Activated CD4-positive, alpha-beta T cell treated with anti-CD3 and anti-CD28 coated beads for 36 hours (primary cell): ENCODE measurements at regions not wholly inside any gene's neighbourhood (a gene's known extent, or its start where the extent isn't known, plus 50 kb on each side); places are given as distances from the start of the nearest gene placed in this dataset.
"Not testable (repeated sequence)": the region's sequence is repeated elsewhere in the genome, so short reads cannot be mapped to it uniquely, and the experiment has no call there.

ENCODE experiments used
- ATAC-seq: fragments of 200-7000 bp; cut with Tn5 transposase; one replicate; pipeline ENCODE4 v1.10.0; 2021; ENCODE audit warnings: mild to moderate bottlenecking, moderate library complexity
- CTCF ChIA-PET: fragments of 350-600 bp; sonication (Branson Sonifier 250); formaldehyde crosslinking; loops from one replicate; lab custom pipeline; 2021; ENCODE audit warnings: antibody characterized with exemption; lab: Charles Lee
- POLR2A ChIA-PET: fragments of 350-600 bp; sonication (Branson Sonifier 250); formaldehyde crosslinking; loops from one replicate; lab custom pipeline; 2021; ENCODE audit warnings: antibody characterized with exemption, inconsistent platforms; lab: Charles Lee
- DNase-seq: peaks from one replicate; pipeline ENCODE4 v3.0.0-alpha.2; 2020
- H3K27ac Mint-ChIP-seq: one replicate; pipeline ENCODE4 v1.8.0; 2021; ENCODE audit warnings: mixed read lengths
- H3K27me3 Mint-ChIP-seq: one replicate; pipeline ENCODE4 v1.8.0; 2021; ENCODE audit warnings: mixed read lengths
- H3K36me3 Mint-ChIP-seq: one replicate; pipeline ENCODE4 v1.8.0; 2021; ENCODE audit warnings: low read depth, mixed read lengths
- H3K4me1 Mint-ChIP-seq: one replicate; pipeline ENCODE4 v1.8.0; 2021; ENCODE audit warnings: mixed read lengths
- H3K4me3 Mint-ChIP-seq: one replicate; pipeline ENCODE4 v1.8.0; 2021; ENCODE audit warnings: mild to moderate bottlenecking, moderate library complexity, mixed read lengths
- H3K9me3 Mint-ChIP-seq: one replicate; pipeline ENCODE4 v1.8.0; 2021; ENCODE audit warnings: low read depth, mixed read lengths
- intact Hi-C, 2 experiments: fragments of 100-400 bp; cut with DNase I in 1 of 2; cut with micrococcal nuclease in 1 of 2; formaldehyde crosslinking; loops; one replicate each; pipeline versions ENCODE4 v1.14.2 to v1.15.1; 2022 to 2024; cut with DNase I, micrococcal nuclease

GRCh38 chr14:89700801-89701200 lies 253.7 kb downstream of the EFCAB11 start:
- Mint-ChIP-seq H3K36me3 (peaks cover 6% of the 10 kb centered on the region), H3K9me3 (peaks cover 16% of the 10 kb centered on the region), H3K27ac (no peak overlapping the region), H3K4me1 (peaks cover 44% of the 10 kb centered on the region), H3K4me3 (peak overlapping the region; percentile 65), H3K27me3 (no peaks in the 10 kb centered on the region)
- no peak for ATAC-seq
- ChIA-PET CTCF (interaction anchor here (0.5 to 1.1 kb wide), 4 partner anchors 21 to 147 kb away, joined by 3 to 4 read pairs (median 4); no protein-coding TSS in a partner anchor), POLR2A (interaction anchor here (0.6 kb wide), 1 partner anchor 10 kb away, joined by 5 read pairs; no protein-coding TSS in a partner anchor)
- DNase-seq: no peak
- intact Hi-C loops: loop anchor here (1.0 to 5.0 kb wide), 9 partner anchors 20 to 334 kb away; partner anchors contain the start of genes FOXN3 (in 1 of the 2) and TDP1 (in 1 of the 2)

- DNase-seq: no peak
- Mint-ChIP-seq H3K36me3 (peaks cover 6% of the 10 kb centered on the region), H3K27me3 (no peaks in the 10 kb centered on the region), H3K4me1 (peaks cover 41% of the 10 kb centered on the region), H3K27ac (no peak overlapping the region), H3K4me3 (no peak overlapping the region), H3K9me3 (peaks cover 16% of the 10 kb centered on the region)
- intact Hi-C loops: no loop called here
- ChIA-PET CTCF (interaction anchor here (0.7 to 1.0 kb wide), 3 partner anchors 57 to 645 kb away, joined by 3 read pairs; no protein-coding TSS in a partner anchor), POLR2A (no interaction called here)
- ATAC-seq: no peak
Observed at GRCh38 chr14:89699071-89699470, 255.5 kb downstream of the EFCAB11 start.

DNA sequence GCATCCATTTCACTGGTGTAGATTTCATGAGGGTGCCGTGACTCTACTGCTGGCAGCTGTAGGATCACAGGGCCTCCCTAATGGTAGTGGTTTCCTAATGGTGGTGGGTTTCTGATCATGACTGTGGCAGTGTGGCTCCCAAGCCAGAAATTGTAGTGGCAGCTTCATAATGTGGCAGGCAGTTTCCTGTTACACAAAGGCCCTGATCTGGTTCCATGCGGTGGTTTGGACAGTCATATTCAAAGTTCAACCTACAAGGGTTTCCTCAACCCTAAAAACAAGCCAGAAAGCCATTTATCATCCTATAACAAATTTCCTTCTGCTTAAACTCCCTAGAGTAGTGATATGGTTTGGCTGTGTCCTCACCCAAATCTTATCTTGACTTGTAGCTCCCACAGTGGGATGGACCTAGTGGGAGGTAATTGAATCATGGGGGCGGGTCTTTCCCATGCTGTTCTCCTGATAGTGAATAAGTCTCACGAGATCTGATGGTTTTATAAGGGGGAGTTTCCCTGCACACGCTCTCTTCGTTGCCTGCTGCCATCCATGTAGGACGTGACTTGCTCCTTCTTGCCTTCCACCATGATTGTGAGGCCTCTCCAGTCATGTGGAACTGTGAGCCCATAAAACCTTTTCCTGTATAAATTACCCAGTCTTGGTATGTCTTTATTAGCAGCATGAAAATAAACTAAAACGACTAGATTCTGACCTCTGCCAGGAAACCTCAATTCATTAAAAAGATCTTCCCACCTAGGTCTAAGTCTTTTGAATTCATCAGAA lies 257.1 kb downstream of the EFCAB11 start:
- DNase-seq (peak; percentile 43), ATAC-seq (peak; percentile 28)
- CTCF ChIA-PET: interaction anchor here (0.6 kb wide), 1 partner anchor 280 kb away, joined by 3 read pairs; no protein-coding TSS in a partner anchor
- H3K27me3 Mint-ChIP-seq: no peaks in the 10 kb centered on the region
- H3K4me1 Mint-ChIP-seq: peaks cover 25% of the 10 kb centered on the region
- intact Hi-C loops: no loop called here
- no peak overlapping the region for H3K4me3 Mint-ChIP-seq
- H3K27ac Mint-ChIP-seq: peak overlapping the region; percentile 32
- peaks cover 5% of the 10 kb centered on the region for H3K9me3 Mint-ChIP-seq
- POLR2A ChIA-PET: no interaction called here
- H3K36me3 Mint-ChIP-seq: peaks cover 2% of the 10 kb centered on the region

DNA sequence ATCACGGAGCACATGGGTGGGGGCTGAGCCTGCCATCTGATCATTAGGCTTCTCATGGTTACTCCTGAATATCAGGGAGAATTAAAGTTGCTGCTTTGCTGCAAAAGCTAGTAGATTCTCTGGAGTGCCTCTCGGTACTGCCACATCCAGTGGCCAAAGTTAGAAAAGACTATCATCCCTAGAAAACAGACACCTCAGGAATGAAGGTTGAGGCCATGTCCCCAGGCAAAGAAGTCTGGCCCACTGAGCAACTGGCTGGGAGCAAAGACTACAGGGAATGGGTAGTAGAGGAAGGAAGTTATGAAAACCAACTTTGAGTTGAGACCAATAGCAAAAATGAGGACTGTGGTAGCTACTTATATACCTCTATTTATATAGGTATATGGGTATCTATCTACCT lies 258.7 kb downstream of the EFCAB11 start:
- ATAC-seq (no peak), DNase-seq (no peak)
- Mint-ChIP-seq H3K27me3 (no peaks in the 10 kb centered on the region), H3K4me1 (peaks cover 15% of the 10 kb centered on the region), H3K9me3 (peaks cover 5% of the 10 kb centered on the region), H3K27ac (no peak overlapping the region), H3K36me3 (peaks cover 2% of the 10 kb centered on the region), H3K4me3 (no peak overlapping the region)
- ChIA-PET CTCF (interaction anchor here (0.6 kb wide), 1 partner anchor 11 kb away, joined by 4 read pairs; no protein-coding TSS in a partner anchor), POLR2A (interaction anchor here (1.9 kb wide), 1 partner anchor 266 kb away, joined by 5 read pairs; no protein-coding TSS in a partner anchor)
- intact Hi-C loops: no loop called here

- Mint-ChIP-seq H3K36me3 (peaks cover 12% of the 10 kb centered on the region), H3K9me3 (peaks cover 15% of the 10 kb centered on the region), H3K4me3 (no peak overlapping the region), H3K4me1 (peaks cover 7% of the 10 kb centered on the region), H3K27ac (no peak overlapping the region), H3K27me3 (no peaks in the 10 kb centered on the region)
- ATAC-seq (no peak), DNase-seq (no peak)
- CTCF ChIA-PET: no interaction called here
- intact Hi-C loops: no loop called here
- POLR2A ChIA-PET: no interaction called here
Observed at GRCh38 chr14:89690139-89690538, 264.4 kb downstream of the EFCAB11 start.

GRCh38 chr14:89689711-89690110 lies 264.8 kb downstream of the EFCAB11 start:
- H3K4me3 Mint-ChIP-seq, DNase-seq, CTCF ChIA-PET, POLR2A ChIA-PET, H3K4me1 Mint-ChIP-seq, H3K27me3 Mint-ChIP-seq, H3K27ac Mint-ChIP-seq, ATAC-seq, intact Hi-C loops: not testable (repeated sequence)
- Mint-ChIP-seq H3K9me3 (peaks cover 19% of the 10 kb centered on the region), H3K36me3 (peaks cover 13% of the 10 kb centered on the region)

DNA sequence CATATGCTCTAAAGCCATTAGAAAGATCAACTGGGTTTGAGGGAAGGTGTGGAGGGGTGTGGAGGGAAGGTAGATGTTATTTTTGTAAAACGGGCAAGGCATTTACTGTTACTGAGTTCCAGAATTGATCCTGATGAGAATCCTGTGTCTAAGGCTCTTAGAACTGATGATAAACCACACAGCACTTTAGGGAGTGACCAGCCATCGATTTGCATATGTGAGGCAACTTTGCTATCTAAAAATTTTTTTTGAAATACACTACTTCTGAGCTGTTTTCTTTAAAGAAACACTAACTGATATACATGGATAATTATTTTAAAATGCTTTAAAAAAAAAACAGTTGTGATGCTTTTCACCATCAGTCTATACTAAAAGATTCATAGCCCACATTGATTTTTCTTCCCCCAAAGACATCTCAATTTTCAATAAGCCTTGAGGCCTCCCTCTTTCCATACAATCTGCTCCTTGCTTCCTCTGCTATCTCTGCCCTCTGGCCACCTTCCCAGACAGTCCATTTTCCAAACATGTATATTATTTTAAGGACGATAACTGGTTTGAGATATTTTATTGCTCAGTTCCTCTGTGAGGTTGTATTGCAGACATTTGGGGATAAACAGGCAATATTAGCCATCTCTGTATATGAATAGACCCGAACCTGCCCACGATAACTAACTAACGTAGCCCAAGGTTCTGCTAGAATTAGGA lies 265.9 kb downstream of the EFCAB11 start:
- DNase-seq (no peak), ATAC-seq (no peak)
- Mint-ChIP-seq H3K27ac (no peak overlapping the region), H3K36me3 (peaks cover 21% of the 10 kb centered on the region), H3K27me3 (no peaks in the 10 kb centered on the region), H3K4me1 (peaks cover 7% of the 10 kb centered on the region), H3K9me3 (peaks cover 24% of the 10 kb centered on the region), H3K4me3 (no peak overlapping the region)
- POLR2A ChIA-PET: no interaction called here
- intact Hi-C loops: no loop called here
- CTCF ChIA-PET: no interaction called here

DNA sequence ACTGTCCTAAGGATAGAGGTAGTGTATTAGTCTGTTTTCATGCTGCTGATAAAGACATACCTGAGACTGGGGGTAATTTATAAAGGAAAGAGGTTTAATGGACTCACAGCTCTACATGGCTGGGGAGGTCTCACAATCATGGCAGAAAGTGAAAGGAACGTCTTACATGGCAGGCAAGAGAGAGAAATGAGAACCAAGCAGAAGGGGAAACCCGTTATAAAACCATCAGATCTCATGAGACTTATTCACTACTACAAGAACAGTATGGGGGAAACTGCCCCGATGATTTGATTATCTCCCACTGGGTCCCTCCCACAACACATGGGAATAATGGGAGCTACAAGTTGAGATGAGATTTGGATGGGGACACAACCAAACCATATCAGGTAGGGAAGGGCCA lies 267.4 kb downstream of the EFCAB11 start:
- CTCF ChIA-PET, H3K4me3 Mint-ChIP-seq, DNase-seq, H3K27ac Mint-ChIP-seq, intact Hi-C loops, ATAC-seq, POLR2A ChIA-PET, H3K27me3 Mint-ChIP-seq: not testable (repeated sequence)
- Mint-ChIP-seq H3K4me1 (peaks cover 17% of the 10 kb centered on the region), H3K36me3 (peaks cover 25% of the 10 kb centered on the region), H3K9me3 (peaks cover 29% of the 10 kb centered on the region)

GRCh38 chr14:89684139-89684538 lies 267.1 kb upstream of the FOXN3 start:
- no peak overlapping the region for H3K27ac Mint-ChIP-seq
- ATAC-seq (no peak), DNase-seq (no peak)
- intact Hi-C loops: loop anchor here in 1 of 2 experiments (5.0 kb wide), 3 partner anchors 42 to 83 kb away; no protein-coding TSS in a partner anchor
- H3K4me1 Mint-ChIP-seq: peaks cover 43% of the 10 kb centered on the region
- CTCF ChIA-PET: no interaction called here
- peaks cover 31% of the 10 kb centered on the region for H3K36me3 Mint-ChIP-seq
- H3K9me3 Mint-ChIP-seq: peaks cover 33% of the 10 kb centered on the region
- POLR2A ChIA-PET: no interaction called here
- H3K27me3 Mint-ChIP-seq: no peaks in the 10 kb centered on the region
- H3K4me3 Mint-ChIP-seq: no peak overlapping the region

DNA sequence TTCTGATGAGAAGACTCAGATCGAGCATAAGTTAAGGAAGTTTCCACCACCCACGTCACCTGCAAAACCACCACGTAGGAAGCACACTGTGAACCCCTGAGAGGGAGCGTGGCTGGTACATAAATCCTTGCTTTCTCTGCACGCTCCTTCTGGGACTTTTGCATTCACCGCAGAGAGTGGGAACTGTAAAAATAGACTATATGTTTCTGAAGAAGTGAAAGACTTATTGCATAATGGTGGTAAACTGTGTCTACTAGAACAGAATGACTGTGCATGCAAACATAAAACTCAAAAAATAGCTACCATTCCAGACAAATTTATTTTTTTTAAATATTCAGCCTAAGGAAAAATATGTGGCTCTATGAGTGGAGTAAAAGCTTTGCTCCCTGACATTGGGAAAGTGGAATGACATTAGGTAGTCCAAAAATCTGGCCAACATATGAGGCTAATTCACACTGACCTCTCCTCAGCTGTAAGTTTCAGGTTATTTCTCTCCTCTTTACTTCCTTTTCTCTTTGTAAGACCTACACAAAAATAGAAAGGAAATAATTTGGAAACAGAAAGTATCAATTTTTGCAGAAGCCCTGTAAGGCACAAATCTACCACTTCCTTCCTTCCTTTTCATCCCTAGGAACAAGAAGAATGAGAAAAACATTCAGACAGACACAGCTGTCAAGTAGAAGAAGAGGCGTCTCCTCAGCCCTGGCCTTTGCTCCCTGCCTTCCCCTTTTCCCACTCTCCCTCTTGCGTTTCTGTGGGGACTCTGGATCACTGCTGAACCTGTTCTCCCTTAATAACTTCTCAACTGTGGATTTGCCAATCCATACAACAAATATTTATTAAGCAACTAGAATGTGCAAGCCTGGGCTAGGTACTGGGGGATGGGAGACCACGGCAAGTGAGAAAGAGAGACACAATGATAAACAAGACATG lies 264.3 kb upstream of the FOXN3 start:
- CTCF ChIA-PET: interaction anchor here (0.6 to 1.2 kb wide), 5 partner anchors 14 to 259 kb away, joined by 3 read pairs; no protein-coding TSS in a partner anchor
- intact Hi-C loops: loop anchor here (1.0 to 5.0 kb wide), 8 partner anchors 20 to 86 kb away; no protein-coding TSS in a partner anchor
- POLR2A ChIA-PET: interaction anchor here (0.8 to 0.9 kb wide), 2 partner anchors 40 kb away, joined by 3 to 4 read pairs; no protein-coding TSS in a partner anchor
- Mint-ChIP-seq H3K4me1 (peaks cover 41% of the 10 kb centered on the region), H3K4me3 (peak overlapping the region; percentile 58), H3K9me3 (peaks cover 21% of the 10 kb centered on the region), H3K36me3 (peaks cover 23% of the 10 kb centered on the region), H3K27me3 (no peaks in the 10 kb centered on the region), H3K27ac (peak overlapping the region; percentile 83)
- DNase-seq (peak; percentile 81), ATAC-seq (peak; percentile 88)
